Medulla oblongata (tissue), 1 donor: ENCODE measurements at regions not wholly inside any gene's neighbourhood (a gene's known extent, or its start where the extent isn't known, plus 50 kb on each side); places are given as distances from the start of the nearest gene placed in this dataset.
"Not testable (repeated sequence)": the region's sequence is repeated elsewhere in the genome, so short reads cannot be mapped to it uniquely, and the experiment has no call there.

Experiments
- DNase-seq: peaks from one replicate; pipeline ENCODE4 v3.0.0-alpha.2; 2015; ENCODE audit errors: extremely low spot score

- no peak for DNase-seq
These were observed 461.9 kb downstream of the KLF5 start for GRCh38 chr13:73520566-73521289.

DNA sequence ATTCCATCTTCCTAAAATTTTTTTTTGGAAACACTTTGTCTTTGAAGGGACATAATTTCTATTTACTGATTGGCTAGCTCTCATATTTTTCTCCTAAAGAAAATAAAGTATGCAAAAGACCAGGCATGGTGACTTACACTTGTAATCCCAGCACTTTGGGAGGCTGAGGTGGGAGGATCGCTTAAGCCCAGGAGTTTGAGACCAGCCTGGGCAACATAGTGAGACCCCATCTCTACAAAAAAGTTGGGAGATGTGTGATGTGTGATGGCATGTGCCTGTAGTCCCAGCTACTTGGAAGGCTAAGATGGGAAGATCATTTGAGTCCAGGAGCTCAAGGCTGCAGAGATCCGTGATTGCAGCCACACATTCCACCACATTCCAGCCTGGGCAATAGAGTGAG lies 461.3 kb downstream of the KLF5 start:
- DNase-seq: not testable (repeated sequence)

- no peak for DNase-seq
These were observed 460.8 kb downstream of the KLF5 start for GRCh38 chr13:73519396-73520116.

GRCh38 chr13:73517766-73518165 lies 459.0 kb downstream of the KLF5 start:
- DNase-seq: no peak

- no peak for DNase-seq
These were observed 457.9 kb downstream of the KLF5 start for GRCh38 chr13:73516731-73517130.

GRCh38 chr13:73514208-73514607 lies 455.4 kb downstream of the KLF5 start:
- no peak for DNase-seq

DNA sequence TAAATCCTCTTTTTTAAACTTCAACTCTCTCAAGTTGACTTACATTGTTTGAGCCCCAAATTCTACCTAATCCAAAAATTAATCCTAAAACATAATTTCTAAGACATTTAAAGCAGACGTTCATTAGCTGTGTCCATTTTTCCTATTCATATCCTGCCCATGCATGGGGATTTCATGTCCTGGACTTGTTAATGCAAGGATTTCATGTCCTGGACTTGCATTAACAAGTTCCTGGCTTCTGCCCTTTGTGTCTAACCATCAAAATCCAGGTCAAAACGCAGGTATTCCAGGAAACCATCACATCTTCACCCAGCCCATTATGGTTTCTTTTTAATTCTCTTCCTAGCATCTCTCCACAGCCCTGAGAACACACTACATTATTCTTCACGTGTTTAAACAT lies 454.9 kb downstream of the KLF5 start:
- no peak for DNase-seq

DNA sequence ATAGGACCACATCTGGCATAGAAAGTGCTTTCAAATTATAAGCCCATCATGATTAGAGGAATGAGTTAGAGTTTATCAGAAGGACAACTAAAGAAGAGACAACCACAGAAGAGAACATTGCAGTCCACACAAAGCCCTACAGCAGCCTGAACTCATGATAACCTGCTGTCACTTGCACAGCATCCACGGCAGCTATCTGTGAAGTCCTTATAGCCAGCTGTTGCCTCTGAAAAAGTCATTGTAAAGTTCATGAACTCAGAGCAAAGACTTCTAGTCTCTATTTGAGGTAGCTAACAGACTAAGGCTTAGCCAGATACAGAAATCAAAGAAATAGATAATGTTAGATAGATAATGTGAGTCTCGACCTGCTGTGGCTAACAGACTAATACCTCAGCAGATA lies 450.0 kb downstream of the KLF5 start:
- no peak for DNase-seq

DNA sequence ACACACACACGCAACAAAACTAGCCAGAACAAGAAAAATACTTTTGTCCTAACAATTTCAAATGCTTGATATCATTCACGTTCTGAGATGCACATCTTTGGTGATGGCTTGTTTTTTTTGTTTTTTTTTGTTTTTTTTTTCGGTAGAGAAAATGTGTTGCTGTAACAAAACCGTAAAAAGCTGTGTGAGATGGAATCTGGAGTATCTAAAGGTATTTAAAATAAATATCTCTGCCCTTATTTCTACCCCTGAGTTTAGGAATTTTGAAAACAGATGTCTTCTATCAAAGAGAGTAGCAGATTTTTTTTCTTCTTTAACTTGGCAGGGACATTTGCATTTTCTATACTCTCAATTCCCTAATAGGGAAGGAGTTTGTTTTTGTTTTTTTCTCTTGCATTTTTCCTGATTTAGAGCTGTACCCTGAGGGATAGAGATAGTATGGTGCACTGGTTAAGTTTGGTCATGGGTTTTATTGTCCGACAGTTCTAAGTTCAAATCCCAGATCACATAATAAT lies 446.6 kb downstream of the KLF5 start:
- no peak for DNase-seq

GRCh38 chr13:73499695-73500094 lies 440.9 kb downstream of the KLF5 start:
- DNase-seq: no peak

- DNase-seq: no peak
These were observed 438.6 kb downstream of the KLF5 start for GRCh38 chr13:73497430-73497829.

DNA sequence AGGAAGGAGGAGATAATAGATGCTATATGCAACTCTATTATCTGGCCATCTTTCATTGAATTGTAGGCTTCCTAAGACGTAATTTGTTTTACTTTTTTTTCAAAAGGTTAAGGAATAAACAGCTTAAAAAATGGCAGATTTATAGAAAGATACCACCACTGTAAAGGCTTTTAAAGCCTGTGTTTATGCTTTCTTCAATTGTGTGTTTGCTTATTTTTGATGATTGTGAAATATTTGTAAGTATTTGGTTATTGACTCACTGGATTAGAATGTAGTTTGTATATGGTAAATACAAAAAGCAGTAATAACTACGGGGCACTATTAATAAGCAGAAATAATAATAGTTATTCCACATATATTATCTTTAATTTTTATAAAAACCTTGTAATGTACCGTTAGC lies 437.9 kb downstream of the KLF5 start:
- DNase-seq: no peak

DNA sequence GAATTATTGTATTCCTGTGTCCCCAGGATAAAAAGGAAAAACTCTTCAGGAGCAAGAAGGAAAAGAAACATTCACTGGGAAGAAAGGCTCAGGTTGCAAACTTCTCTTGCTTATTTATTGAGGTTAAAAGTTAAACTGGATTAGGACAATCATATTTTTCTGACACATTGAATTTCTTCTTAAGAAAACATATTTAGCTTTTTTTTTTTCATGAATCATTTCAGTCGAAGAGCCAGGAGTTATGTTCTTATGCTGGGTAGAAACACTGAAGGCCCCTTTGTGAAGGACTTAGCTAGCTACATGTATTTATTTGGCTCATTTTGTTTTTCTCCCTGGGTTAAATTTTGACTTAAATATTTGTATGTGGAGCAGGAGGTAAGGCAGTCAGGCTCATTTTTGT lies 434.0 kb downstream of the KLF5 start:
- DNase-seq: no peak

DNA sequence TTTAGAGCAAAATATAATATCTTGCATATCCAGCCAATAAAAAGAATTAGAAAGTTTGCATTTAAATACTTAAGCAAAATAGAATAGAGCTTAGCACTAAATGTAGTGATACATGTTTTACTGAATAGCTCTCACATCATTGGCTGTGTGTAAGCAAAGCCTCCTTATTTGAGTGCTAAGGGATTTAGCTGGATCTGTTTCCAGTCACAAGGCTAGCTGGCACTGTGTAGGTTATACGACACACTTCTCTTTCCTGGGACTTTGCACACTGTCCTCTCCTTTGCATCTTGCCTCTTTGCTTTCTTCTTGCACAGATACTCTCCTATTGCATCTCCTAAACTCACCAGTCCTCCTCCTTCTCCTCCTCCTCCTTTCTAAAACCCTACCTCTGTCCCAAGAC lies 423.8 kb downstream of the KLF5 start:
- peak; percentile 10 for DNase-seq

GRCh38 chr13:73481886-73482445 lies 423.2 kb downstream of the KLF5 start:
- DNase-seq: peak; percentile 55

DNA sequence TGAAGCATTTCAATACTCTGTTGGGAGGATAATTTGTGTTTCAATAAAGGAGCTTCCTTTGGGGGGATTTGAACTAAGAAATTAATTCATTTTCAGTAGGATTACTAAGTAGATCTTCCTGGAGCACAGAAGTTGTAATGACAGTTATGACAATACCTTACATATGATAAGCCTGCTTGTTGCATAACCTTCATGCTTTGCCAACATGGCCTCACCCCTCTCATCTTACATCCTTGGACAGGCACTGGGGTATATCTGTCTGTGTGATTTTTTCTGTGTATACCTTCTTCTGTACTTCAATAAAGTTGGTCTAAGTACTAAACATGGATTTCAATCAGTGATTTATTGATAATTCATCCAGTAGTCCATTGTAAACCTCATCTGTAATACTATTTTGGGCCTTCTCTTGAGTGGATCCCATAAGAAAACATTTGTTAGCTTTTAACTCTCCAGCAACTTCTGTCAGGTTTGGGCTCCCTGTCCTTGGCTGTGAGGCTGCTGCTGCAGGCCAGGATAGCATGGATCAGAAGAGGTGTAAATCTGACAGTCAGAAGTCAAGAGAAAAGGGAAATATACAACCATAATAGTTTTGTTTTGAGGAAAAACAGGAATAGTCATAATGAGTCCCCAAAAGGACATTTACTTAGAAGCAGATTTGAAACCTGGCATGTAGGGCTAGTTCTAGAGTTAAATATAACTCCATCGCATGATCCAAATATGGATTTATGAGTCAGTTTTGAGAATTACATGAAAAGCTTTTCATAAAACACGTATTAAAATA lies 422.2 kb downstream of the KLF5 start:
- no peak for DNase-seq

DNA sequence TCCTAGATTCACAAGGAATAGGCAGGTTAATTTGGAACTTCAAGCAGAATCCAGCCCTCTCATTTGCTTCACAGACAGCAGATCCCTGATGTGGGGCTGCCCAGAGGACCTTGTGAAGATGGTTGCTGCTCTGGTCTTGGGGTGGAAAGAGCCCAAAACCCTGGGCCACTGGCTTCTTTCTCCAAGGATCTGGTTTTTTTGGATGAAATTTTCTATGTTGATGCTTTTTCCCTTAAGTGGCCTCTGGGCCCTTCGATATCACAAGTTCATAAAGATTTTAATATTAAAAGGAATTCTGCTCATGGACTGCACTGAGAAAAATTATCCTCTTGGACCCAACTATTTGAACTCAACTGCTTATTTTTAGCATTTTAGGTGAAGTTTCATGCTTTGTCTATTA lies 421.1 kb downstream of the KLF5 start:
- DNase-seq: no peak

DNA sequence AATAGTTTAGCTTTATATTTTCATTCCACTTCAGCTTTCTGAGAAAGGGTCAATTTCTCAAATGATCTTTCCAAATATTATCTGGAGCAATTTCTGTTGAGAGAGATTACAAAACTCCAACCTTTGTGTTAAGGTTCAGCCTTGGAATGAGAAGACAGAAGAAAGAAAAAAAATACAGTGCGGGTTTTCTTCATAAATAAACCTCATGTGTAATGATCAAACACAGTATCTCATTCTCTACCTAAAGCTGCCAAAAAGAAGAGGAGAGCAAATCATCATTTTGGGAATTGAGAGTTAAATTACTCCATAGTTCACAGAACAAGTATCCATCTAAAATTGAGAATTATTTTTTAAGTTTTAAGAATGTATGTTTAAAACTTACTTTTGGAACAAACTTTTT lies 420.5 kb downstream of the KLF5 start:
- no peak for DNase-seq

DNA sequence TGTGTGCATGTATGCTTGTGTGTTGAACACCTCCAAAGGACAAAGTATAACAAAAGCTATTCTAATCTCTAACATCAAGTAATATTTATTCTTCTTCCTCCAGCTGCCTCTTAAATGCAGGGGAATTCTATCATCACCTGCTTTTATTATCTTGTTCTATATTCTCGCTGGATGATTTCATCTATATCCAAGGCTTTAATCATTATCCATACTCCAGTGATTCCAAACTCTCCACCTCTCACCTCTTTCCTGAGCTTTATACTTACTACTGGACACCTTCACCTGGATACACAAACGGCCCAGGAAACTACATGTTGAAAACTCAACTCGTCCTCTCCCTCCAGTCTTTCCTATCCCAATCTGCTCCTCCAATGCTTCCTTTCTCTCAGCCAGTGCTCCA lies 418.6 kb downstream of the KLF5 start:
- DNase-seq: no peak

DNA sequence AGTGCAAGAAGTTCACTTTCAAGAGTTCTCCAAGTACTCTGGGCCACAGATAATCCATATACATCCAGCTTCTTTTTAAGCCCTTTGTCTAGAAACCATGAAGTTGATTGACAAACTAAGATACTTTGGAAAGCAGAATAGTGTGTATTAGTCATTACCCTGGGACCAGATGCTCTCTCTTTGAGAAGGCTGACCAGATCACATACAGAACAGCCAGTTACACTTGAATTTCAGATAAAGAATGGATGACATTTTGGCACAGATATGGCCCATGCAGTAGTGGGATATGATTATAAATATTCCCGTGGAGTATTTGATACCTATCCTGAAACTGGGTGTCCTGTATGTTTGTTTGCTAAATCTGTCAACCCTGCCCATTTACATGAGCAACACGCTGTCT lies 414.2 kb downstream of the KLF5 start:
- no peak for DNase-seq

DNA sequence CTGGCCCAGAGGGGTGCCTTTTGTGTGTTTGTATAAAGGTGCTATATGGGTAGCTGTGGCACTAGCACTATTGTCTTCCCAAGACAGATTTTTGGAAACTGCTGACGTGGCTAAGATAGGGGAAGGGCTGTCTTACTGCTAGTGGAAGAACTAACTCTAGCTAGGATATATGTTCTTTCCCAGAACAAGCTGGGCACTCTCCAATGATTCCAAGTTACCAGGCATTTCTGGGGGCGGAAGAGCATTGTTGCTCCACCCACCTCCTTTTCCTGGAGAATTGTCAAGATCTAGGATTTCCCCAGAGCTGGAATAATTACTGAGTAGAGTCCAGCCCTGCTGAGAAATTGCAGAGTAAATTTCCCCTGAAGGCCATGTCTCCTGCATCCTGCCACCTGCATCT lies 408.3 kb downstream of the KLF5 start:
- no peak for DNase-seq

- no peak for DNase-seq
These were observed 407.8 kb downstream of the KLF5 start for GRCh38 chr13:73466561-73466960.
